Skin epidermis (tissue), 12 donors: ENCODE measurements at regions not wholly inside any gene's neighbourhood (a gene's known extent, or its start where the extent isn't known, plus 50 kb on each side); places are given as distances from the start of the nearest gene placed in this dataset.

Source experiments
- H3K27ac ChIP-seq, 21 experiments: fragments of 200-600 bp; sonication (generic) in 11 of 21; one replicate each; pipeline ENCODE4 v1.5.0; 2020; ENCODE audit warnings: mild to moderate bottlenecking in 3 of 21, inconsistent platforms in 2 of 21, moderate library complexity in 2 of 21
- H3K4me3 ChIP-seq, 7 experiments: fragments of 200-600 bp; sonication (generic) in 2 of 7; one replicate each; pipeline ENCODE4 v1.5.0; 2020; ENCODE audit warnings: inconsistent platforms in 2 of 7, mild to moderate bottlenecking in 2 of 7, moderate library complexity in 1 of 7

DNA sequence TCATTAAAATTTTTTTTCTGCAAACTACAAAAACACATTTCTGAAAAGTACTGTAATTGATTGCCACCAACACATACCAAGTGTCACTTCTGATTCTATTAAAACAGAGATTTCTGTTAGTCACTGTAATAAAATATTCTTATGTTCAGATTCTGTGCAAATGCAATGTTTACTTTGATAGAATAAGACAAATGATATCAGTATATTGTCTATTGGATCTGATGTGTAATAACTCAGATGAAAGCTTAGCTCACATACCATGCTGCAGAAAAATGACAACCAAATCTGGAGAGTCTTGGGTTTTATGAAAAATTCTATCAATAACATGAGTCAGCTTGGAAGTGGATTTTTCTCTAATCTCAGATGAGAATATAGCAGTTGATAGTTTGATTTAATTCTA, 963.8 kb upstream of the B3GALT2 start:
- H3K27ac ChIP-seq, result no peak overlapping the region
- H3K4me3 ChIP-seq, result no peak overlapping the region

DNA sequence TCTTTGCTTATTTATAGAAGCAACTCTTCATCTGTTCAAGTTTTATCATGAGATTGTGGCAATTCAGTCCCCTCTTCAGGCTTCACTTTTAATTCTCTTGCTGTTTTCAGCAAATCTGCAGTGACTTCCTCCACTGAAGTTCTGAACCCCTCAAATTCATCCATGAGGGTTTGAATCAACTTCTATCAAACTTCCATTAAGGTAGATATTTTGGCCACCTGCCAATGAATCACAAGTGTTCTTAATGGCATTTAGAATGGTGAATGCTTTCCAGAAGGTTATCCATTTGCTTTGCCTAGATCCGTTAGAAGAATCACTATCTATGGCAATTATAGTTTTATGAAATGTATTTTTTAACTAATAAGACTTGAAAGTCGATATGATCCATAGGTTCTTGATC, 946.7 kb upstream of the B3GALT2 start:
- no peak overlapping the region for H3K4me3 ChIP-seq

DNA sequence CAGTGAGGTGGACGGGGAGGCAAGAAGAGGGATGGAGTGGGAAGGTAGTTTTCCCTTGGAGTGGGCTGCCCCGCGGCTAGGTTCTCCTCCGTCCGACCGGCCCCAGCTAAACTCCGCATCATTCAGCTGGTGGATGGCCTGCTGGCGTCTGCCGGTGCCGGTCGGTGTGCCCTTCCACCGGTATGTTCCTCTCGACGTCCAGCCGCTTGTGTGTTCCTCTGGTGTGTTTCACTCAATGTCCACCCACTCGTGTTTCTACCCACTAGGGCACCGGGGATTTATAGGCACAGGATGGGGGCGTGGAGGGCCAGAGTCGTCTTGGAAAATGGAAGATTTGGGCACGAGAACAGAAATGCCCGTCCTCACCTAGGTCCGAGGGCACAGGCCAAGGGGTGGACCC, 931.7 kb upstream of the B3GALT2 start:
- no peak overlapping the region for H3K4me3 ChIP-seq

More for the DNA sequence above, 946.7 kb upstream of the B3GALT2 start:
- H3K27ac ChIP-seq, result no peak overlapping the region

DNA sequence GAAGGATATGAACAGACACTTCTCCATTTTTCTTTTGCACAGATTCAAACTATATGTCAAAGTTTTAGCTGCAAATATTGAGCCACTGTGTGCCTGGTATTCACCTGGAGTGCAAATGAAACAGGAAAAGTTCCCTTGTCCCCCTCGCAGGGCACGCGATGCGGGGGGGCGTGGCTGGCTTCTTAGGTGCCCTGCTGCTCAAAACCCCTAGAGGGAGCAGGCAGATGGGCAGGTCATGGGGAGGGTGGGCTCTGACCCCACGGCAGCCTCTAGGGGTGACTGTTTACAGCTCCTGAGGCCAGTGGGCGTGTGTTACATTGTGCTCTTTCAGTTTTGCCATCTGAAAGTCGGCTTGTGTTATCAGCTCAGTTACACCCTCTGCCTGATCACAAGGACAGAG, 931.2 kb upstream of the B3GALT2 start:
- H3K27ac ChIP-seq, result no peak overlapping the region
- no peak overlapping the region for H3K4me3 ChIP-seq

More for the DNA sequence above, 931.7 kb upstream of the B3GALT2 start:
- no peak overlapping the region for H3K27ac ChIP-seq

DNA sequence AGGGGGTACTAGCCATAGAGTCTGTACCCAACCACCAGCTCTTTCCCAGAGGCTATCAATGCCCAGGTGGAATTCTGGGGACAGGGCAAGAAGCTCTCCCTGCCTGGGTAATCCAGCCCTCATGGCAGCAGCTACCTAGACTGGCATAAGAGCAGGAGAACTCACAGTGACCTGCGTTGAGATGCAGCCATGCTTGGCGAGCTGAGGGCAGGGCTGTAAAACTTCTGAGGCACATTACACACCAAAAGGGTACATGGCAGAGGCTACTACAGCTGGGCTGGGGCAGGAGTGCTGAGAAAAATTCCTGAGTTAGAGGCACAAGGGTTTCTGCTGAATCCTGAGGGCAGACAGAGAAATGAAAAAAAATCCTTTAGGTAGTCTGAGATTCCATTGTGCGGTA, 927.9 kb upstream of the B3GALT2 start:
- no peak overlapping the region for H3K27ac ChIP-seq

DNA sequence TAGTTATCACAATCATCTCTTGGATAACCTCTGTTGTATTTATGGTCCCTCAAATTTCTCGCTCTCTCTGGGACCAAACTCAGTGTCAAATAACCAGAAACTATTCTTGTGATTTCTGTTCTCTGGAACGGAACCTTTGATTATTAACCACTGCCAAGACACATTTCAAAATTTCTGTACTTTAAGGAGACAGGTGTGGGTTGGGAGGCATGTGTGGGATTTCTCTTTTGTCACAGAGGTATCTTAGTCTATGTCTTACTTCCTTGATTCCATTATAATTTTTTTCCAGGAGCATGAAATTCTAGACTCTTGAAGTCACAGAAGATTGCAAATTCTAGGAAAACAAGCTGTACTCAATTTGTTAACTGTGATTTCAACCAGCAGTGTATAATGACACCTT, 919.0 kb upstream of the B3GALT2 start:
- no peak overlapping the region for H3K4me3 ChIP-seq

More for the DNA sequence above, 927.9 kb upstream of the B3GALT2 start:
- no peak overlapping the region for H3K4me3 ChIP-seq

DNA sequence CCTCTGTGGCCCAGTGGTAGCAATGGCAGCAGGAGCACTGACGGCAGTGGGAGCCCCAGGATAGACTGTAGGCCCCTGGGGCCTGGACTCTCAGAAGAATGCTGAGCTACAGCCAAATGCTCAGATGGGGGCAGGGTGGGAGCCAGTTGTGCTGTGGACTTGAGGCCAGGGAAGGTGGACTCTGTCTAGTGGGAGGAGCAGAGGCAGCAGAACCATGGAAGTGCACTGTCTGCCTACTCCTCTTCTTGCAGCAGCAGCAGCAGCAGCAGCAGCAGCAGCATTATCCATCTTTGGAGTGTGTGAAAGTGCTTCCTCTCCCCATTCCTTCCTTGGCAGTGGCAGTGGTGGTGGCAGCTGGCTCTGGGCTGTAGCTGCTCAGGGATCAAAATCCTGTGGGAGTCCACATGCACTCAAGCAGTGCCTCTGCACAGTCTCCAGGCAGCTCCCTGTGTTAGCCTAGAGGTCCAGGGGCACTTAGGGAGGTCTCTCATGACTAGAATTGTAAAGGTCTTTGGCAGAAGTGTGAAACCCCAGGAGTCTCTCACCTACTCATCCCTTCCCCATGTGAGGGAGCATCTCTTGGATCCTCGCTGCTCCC, 917.9 kb upstream of the B3GALT2 start:
- no peak overlapping the region for H3K27ac ChIP-seq
- H3K4me3 ChIP-seq, result no peak overlapping the region

More for the DNA sequence above, 919.0 kb upstream of the B3GALT2 start:
- H3K27ac ChIP-seq, result no peak overlapping the region

DNA sequence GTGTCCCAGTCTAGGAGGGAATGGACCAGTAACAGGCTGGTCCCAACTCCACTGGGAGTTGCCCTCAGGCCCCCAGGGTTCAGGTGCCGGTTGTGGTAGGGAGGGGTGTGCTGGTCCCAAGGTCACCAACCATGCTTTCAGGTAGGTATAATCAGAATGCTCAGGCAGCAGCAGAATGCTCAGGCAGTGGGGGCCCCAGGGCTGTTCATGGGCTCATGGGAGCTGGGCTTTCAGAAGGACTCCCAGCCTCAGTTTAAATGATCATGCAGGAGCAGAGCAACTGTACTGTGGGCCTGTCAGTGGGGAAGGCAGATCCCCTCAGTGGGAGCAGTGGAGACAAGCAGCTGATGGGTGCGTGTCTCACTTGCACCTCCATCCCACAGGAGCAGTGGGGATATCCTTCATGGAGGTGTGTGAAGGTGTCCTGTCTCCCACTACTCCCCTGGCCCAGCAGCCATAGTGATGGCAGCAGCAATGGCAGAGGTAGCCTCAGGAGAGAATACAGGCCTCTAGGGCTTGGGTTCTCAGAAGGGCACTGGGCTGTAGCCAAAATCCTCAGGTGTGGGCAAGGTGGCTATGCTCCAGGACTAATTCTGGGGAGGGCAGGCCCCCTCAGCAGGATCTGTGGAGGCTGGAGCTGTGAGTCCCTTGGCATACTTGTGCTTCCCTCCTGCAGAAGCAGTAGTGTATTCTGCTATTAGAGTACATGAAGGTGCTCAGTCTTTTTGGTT, 917.3 kb upstream of the B3GALT2 start:
- Histone ChIP-seq H3K4me3 (no peak overlapping the region), H3K27ac (no peak overlapping the region)

DNA sequence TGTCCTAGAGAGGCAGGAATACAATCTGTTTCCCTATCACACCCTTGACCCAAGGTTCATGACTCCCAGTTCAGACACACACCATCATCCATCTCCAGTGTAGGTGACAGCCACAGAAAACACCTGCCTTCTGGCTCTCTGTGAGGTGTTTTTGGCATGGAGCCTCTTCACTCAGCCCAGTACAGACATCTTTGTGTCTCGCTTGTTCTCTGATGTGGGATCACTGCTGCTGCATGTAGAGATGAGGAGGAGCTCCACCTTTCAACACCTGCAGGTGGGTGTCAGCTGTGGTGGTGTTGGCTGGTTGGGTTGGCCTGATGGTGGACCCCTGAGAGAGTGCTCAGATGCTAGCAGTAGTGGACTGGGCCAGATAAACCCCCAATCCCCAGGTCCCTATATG, 916.7 kb upstream of the B3GALT2 start:
- Histone ChIP-seq H3K4me3 (no peak overlapping the region), H3K27ac (no peak overlapping the region)

DNA sequence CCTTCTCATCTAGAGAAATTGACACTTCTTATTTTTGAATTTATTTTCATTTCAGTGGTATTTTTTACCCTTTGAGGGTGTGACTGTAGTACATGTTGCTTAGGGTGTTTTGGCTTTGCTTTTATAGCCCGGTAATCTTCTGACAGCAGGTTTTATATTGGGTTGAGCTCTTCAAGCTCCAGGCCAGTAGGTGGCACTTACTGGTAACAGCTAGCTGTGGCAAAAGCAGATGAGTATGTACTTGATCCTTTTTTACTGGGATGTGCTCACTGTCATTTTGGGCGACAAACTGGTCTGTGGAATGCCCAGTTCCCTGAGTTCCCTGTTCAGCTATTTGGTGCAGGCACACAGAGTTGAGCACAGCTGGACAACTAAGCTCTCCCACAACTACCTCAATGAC, 916.2 kb upstream of the B3GALT2 start:
- H3K27ac ChIP-seq, result no peak overlapping the region
- H3K4me3 ChIP-seq, result no peak overlapping the region

DNA sequence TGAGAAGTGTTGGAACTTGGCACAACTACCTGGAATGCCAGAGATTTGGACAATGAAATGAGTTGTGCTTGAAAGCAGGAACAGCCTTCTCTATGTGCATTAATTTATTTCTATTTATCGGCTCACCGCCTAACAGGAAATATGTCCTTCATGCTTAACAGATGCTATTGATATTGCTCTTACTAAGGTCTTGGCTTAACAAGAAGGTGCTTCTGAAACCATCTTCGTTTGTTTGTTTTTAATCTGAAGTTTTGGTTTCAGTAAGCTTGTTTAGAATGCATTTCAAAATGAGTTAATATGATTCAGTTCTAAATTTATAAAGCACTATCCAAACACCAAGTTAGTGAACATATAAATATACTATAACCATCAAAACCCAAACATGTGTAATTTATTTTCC, 898.3 kb upstream of the B3GALT2 start:
- Histone ChIP-seq H3K4me3 (no peak overlapping the region), H3K27ac (no peak overlapping the region)

DNA sequence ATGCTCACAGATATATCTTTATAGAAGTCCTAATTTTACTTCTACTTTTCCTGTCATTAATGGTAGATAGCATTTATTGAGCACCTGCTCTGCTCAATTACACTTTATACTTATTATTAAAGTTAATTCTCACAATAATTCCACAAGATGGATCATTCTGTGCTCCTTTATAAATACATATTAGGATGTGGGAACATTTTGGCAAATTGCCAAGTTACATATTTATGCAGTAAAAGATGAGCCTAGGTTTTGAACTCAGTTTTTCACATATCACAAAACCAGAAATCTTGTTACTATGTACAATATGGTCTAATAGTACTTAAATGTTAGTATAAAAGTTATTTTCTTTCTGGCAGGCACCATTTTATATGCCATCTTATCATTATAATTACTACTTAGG, 895.0 kb upstream of the B3GALT2 start:
- no peak overlapping the region for H3K4me3 ChIP-seq
- H3K27ac ChIP-seq, result no peak overlapping the region

DNA sequence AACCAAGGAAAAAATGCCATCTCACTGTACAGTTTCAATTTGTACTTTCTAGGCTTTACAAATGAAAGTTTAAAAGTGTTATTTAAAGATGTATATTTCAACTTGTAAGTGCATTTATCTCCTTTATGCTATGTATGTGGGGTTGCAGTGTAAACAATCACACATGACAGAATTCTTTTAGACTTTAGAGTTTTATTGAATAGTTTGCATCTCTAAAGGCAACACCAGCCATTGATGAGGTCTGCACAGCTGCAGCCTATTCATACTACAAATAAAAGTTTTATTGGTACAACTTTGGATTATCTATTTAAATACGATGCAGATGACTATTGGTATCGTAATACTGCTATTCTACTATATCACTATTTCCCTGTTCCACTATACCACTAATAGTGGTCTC, 894.4 kb upstream of the B3GALT2 start:
- no peak overlapping the region for H3K4me3 ChIP-seq
- no peak overlapping the region for H3K27ac ChIP-seq

DNA sequence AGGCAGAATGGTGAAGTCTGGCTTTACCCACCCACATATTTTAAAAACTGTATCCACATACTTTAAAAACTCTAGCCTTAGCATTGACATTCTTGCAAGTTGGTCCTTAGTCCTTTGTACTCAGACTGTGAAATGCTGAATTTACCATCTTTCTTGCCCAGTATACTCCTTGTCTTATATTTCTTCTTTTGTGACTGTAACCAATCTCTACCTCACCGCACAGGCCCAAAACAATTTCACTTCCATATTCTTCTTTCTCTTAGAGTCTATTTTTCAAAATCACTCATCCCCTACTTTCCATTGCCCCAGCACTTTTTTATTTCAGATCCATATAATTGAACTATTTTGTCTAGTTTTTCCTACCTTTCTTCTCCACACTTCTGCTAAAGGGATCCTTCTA, 892.4 kb upstream of the B3GALT2 start:
- no peak overlapping the region for H3K4me3 ChIP-seq
- H3K27ac ChIP-seq, result no peak overlapping the region

DNA sequence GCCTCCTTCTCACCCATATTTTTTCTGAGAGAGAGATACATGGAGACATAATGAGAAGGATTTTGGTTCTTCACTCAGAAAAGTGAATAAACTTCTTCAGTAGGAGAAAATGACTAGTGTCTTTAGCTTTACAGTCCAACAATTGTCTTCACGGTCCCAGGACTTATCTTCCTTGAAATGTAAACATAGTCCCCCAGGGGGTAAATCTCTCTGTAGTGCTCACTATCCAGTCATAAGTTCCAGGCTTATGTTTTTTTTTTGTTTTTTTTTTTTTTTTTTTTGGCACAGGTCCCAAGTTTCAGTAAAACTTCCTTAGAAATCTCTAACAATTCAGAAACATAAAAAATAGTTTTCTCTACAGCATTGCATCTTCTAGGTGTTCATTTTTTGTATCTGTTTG, 890.2 kb upstream of the B3GALT2 start:
- no peak overlapping the region for H3K27ac ChIP-seq
- H3K4me3 ChIP-seq, result no peak overlapping the region

DNA sequence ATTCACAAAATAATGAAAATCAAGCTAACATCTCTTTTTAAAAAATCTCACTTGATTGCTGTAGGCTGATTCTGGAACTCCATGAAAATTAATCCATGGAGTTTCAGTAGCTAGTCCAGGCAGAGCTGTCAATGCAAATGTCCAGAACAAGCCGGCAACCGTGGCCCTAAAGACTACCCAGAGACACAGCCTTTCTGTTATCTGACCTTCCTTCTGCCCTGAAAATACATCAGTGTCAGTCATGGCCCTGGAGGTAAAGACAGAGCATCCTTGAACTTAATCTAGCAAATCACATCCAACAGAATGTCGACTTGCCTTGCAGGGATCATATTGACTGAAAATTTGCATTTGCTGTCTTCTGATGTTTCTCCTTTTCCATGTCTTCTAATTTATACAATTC, 887.4 kb upstream of the B3GALT2 start:
- Histone ChIP-seq H3K4me3 (no peak overlapping the region), H3K27ac (no peak overlapping the region)

DNA sequence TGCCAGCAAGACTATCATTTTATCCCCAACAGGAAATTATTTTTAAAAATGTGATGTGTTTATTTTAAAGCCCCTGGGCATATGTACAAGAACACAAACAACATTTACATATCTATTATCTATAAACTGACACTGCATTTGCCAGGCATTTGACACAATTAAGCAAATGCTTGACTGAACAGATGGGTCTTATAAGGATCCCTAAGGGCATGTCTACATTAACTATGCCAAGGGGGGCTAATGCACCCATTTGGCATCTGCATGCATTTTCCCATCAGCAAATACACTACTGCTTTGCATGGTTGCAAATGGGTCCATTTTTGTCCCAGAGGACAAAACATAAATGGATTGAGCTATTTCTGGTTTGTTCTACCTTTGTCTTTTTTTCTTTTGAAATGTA, 884.8 kb upstream of the B3GALT2 start:
- Histone ChIP-seq H3K27ac (no peak overlapping the region), H3K4me3 (no peak overlapping the region)

DNA sequence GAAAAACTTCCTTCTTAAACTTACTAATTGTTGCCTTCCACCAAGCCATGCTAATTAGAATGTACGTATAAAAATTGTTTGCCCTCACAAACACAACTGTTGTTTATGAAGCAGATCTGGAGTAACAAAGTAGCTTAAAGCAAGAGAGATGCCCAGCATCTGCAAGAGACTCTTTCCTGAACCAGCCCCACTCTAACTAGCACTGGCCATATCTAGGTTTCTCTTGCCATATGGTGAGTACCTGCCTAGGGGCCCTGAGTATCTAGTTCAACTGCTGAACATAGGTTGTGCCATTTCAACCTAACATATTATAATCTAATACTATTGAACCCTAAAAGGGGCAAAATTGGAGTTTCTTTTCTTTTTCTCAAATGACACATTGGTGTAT, 883.4 kb upstream of the B3GALT2 start:
- H3K27ac ChIP-seq, result no peak overlapping the region
- H3K4me3 ChIP-seq, result no peak overlapping the region

DNA sequence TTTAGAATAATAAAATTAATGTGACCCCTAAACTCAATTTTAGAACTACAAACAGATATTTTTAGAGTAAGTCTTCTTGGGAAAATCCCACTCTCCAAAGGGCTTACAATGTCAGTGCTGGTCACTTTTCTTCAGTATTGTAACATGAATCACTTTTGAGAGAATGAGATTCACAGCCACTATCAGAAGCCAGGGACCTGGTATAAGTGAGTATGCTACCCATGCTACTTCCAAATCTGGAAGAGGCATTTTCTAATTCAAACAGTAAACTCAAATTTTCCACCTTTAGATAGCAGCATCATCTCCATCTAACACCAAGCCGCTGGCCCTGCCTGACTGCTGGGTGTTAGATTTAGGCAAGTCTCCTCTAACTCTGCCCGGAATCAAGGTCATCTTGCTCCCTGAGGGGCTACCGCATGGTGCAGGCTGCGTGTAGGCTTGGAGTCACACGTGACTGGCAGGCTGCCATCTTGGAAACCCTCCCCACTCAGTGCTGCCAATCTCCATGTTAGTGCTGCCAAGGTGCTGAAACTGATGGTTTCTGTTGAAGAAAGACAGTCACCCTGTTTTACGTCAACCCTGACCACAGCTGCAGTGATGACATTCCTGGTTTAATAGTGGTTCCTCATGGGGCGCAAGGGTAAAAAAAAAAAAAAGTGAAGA, 882.9 kb upstream of the B3GALT2 start:
- H3K27ac ChIP-seq, result no peak overlapping the region
- no peak overlapping the region for H3K4me3 ChIP-seq

DNA sequence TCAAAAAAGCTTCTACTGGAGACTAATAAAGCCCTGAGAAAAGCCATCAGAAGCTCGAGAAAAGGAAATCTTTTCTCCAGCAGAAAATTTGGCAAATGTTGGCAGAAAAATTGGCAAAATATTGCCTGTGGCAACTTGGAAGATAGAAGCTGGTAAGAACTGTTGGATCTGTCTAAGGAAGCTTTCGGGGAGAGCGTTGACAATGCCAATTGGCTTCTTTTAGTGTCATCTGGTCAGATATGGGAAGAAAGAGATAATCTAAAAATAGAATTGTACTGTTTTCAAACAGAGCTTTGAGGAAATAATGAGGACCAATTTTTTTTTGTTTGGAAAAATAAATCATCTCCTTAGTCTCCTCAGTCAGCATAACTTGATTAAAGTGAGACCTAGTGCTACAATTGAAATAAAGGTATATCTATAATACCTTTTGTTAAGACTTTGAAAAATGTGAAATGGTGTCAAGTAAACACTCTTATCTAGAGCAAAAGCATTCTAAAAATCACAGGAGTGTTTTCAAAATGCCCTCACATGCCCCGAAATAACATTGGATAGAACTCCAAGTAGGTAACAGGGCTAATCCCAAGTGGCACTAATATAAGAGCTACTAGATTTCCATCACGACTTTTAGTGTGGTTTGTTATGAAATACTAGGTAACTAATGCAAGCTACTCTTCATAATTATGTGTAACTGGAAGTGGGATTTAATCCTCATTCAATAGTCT, 882.2 kb upstream of the B3GALT2 start:
- Histone ChIP-seq H3K27ac (no peak overlapping the region), H3K4me3 (no peak overlapping the region)

DNA sequence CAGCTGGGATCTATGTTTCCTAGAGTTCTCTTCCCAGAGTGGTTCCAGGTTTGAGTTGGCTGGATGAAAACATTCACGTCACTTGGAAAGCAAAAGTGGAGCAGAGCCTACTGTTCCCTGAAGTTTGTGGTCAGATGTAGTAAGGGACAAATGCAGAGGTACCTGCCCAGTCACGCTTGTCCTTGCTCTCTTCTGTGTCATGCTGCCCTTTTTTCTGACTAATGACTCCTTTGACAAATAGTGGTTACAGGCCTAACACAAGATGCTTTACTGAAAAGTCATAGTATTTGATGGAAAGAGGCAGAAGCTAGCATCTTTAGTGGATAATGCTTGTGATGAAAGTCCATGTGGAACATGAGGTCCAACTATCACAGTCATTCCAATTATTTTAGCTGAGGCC, 881.4 kb upstream of the B3GALT2 start:
- Histone ChIP-seq H3K27ac (no peak overlapping the region), H3K4me3 (no peak overlapping the region)
